DOHH2 (cell line): ENCODE measurements at regions not wholly inside any gene's neighbourhood (a gene's known extent, or its start where the extent isn't known, plus 50 kb on each side); places are given as distances from the start of the nearest gene placed in this dataset.

Experiments used
- CTCF ChIP-seq: fragments of 200-600 bp; sonication (generic); IDR thresholded peaks from one replicate; pipeline ENCODE4 v1.5.1; 2014; ENCODE audit warnings: antibody characterized with exemption, mild to moderate bottlenecking, low read depth, low read length; ENCODE audit not compliant: poor library complexity, severe bottlenecking
- EZH2phosphoT487 ChIP-seq: fragments of 200-600 bp; sonication (generic); IDR thresholded peaks from 2 replicates; pipeline ENCODE4 v1.6.1; 2017; ENCODE audit warnings: borderline replicate concordance, mild to moderate bottlenecking, antibody characterized with exemption, low read length, moderate library complexity, mixed read lengths

- TF ChIP-seq CTCF = no peak
- TF ChIP-seq EZH2phosphoT487 = no peak
These were observed 197.6 kb upstream of the FAM9B start for GRCh38 chrX:9231491-9231890.
